HEK293 (cell line): ENCODE measurements at regions not wholly inside any gene's neighbourhood (a gene's known extent, or its start where the extent isn't known, plus 50 kb on each side); places are given as distances from the start of the nearest gene placed in this dataset.

Source experiments
- CTCF ChIP-seq: fragments of 450-650 bp; formaldehyde crosslinking; IDR thresholded peaks from 2 replicates; pipeline ENCODE4 v1.5.1; 2016; ENCODE audit warnings: missing biosample characterization, missing genetic modification characterization
- REST ChIP-seq: fragments of 450-650 bp; formaldehyde crosslinking; IDR thresholded peaks from 2 replicates; pipeline ENCODE4 v1.5.1; 2016; ENCODE audit warnings: missing biosample characterization, missing genetic modification characterization
- YY1 ChIP-seq: fragments of 450-650 bp; formaldehyde crosslinking; IDR thresholded peaks from 2 replicates; pipeline ENCODE4 v1.5.1; 2018; ENCODE audit warnings: missing biosample characterization, missing genetic modification characterization
- ZBTB7A ChIP-seq: fragments of 450-650 bp; formaldehyde crosslinking; IDR thresholded peaks from 2 replicates; pipeline ENCODE4 v1.5.1; 2016; ENCODE audit warnings: low read depth, missing biosample characterization, missing genetic modification characterization
- ZNF433 ChIP-seq: fragments of 450-650 bp; formaldehyde crosslinking; IDR thresholded peaks from 2 replicates; pipeline ENCODE4 v1.5.1; 2016; ENCODE audit warnings: missing biosample characterization, missing genetic modification characterization, low read depth
- ZNF501 ChIP-seq: fragments of 450-650 bp; formaldehyde crosslinking; IDR thresholded peaks from 2 replicates; pipeline ENCODE4 v1.5.1; 2016; ENCODE audit warnings: missing biosample characterization, missing genetic modification characterization
- ZNF621 ChIP-seq: fragments of 450-650 bp; formaldehyde crosslinking; IDR thresholded peaks from 2 replicates; pipeline ENCODE4 v1.5.1; 2017; ENCODE audit warnings: missing biosample characterization, missing genetic modification characterization
- ZNF747 ChIP-seq: fragments of 450-650 bp; formaldehyde crosslinking; IDR thresholded peaks from 2 replicates; pipeline ENCODE4 v1.5.1; 2016; ENCODE audit warnings: missing biosample characterization, missing genetic modification characterization

- TF ChIP-seq ZNF433 (tag by site-specific recombination) (no peak), ZBTB7A (tag by site-specific recombination) (no peak), YY1 (no peak), CTCF (tag by site-specific recombination) (no peak), ZNF747 (tag by site-specific recombination) (no peak), ZNF621 (tag by site-specific recombination) (no peak), ZNF501 (tag by site-specific recombination) (no peak), REST (tag by site-specific recombination) (no peak)
These were observed 120.3 kb upstream of the CCDC54 start for GRCh38 chr3:107256963-107257362.
